ENCODE measurements at regions not wholly inside any gene's neighbourhood (a gene's known extent, or its start where the extent isn't known, plus 50 kb on each side); places are given as distances from the start of the nearest gene placed in this dataset.

DNA sequence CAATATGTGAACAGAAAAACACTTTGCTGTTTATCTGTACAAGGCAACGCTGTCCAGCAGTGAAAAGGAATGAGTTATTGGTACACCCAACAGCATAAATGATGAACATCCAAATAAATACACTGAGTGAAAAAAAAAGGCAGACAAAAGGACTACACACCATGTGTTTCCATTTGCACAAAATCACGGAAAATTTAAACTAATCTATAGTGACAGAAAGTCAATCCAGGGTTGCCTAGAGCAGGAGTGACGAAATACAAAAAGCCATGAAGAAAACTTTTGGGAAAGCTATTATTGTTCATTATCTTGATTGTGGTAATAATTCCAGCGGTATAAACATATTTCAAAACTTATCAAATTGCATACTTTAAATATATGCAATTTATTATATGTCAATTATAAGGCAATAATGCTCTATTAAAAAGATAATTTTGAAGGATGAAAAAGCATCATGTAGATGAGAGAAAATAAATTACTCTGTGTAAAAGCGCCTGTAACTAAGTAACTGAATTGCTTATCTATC lies 578.0 kb upstream of the TMEM132C start:
- no peak for DNase-seq

DNA sequence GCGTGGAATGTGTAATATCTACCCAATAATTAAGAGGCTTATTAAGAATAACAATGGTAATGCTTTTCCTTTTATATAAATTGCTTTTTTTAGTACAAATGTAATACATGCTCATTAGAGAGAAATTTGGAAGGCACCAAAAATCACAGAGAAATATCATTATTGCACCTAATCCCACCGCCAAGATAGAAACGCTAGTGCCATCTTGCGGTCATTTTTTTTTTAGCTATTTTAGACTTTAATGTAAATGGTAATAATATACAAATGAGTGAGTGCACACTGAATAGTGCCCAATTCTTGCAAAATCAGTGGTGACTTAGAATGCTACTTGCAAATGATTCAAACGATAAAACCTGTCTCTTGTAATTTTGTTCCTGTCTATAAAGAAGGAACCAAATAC lies 576.8 kb upstream of the TMEM132C start:
- no peak for DNase-seq

- DNase-seq, result no peak
Measured at GRCh38 chr12:127696963-127697362, 570.0 kb upstream of the TMEM132C start.

DNA sequence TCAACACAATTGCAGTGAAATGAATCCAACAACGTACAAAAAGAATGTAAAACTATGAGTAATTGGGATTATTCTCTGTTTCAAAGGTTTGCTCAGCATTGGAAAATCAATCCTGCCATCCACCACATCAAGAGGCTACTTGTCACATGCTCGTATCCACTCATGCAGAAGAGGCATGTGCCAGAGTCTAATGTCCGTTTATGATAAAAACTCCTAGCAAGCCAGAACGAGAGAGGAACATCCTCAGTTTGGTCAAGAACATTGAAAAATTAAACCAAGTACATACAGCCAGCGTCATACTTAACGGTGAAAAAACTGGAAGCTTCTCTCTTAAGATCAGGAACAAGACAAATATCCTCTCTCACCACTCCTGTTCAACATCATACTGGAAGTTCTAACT lies 563.9 kb upstream of the TMEM132C start:
- DNase-seq, result no peak

DNA sequence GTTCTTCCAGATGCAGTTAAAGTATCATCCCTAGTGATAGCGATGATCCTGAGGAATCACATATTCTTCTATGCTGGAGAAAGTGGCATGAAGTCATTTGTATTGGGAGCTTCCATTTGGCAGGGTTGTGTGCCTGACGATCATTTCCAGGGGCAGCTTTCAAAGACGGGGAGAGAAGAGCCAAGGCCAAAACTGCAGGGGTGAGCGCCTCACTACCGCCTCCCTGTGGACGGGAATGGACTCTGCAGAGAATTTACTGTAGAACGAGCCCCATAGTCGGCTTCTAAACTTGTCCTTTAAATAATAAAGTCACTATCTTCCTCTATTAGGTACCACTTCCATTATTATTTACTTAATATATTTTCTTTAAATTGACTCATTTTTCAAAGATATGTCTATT lies 555.9 kb upstream of the TMEM132C start:
- DNase-seq, result no peak

DNA sequence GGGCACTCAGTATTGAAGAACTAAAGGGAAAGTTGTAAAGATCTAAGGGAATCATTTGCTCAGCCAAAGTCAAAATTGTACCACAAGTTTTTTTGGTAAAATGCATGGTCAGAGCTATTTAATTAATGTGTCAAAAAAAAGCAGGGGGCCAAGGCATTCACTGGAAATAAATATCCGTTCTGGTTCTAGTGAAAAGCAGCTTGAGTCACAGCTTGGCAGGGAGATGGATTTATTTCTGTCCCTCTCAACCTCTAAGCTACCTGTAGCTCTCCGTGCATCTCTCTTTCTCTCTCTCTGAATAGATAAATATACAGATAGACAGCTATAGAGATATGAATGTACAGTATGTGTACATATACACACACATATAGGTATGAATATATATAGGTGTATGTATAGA lies 554.4 kb upstream of the TMEM132C start:
- DNase-seq, result no peak

GRCh38 chr12:127716166-127716565 lies 550.8 kb upstream of the TMEM132C start:
- DNase-seq, result no peak

- no peak for DNase-seq
Measured at GRCh38 chr12:127717278-127717677, 549.7 kb upstream of the TMEM132C start.

DNA sequence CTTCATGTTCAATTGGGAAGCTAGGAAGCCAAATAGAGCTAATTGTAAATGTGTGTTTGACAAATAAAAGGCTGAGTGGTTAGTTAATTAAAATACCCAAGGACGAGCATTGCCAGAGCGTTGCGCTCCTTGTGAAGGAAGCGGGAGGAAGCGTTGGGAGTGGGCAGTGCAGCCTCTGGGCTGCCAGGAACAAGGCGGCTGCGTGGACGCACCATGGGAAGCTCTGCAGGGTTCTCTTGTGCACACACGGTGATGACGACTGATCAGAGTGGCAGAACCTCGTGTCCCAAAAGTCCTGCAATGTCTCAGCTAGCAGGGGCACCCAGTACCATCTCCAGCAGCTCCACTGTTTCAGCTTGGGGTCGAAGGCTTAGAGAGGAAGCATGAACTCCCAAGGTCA lies 546.6 kb upstream of the TMEM132C start:
- DNase-seq, result no peak

GRCh38 chr12:127722611-127723010 lies 544.4 kb upstream of the TMEM132C start:
- DNase-seq, result no peak

GRCh38 chr12:127723251-127723650 lies 543.7 kb upstream of the TMEM132C start:
- DNase-seq, result no peak

DNA sequence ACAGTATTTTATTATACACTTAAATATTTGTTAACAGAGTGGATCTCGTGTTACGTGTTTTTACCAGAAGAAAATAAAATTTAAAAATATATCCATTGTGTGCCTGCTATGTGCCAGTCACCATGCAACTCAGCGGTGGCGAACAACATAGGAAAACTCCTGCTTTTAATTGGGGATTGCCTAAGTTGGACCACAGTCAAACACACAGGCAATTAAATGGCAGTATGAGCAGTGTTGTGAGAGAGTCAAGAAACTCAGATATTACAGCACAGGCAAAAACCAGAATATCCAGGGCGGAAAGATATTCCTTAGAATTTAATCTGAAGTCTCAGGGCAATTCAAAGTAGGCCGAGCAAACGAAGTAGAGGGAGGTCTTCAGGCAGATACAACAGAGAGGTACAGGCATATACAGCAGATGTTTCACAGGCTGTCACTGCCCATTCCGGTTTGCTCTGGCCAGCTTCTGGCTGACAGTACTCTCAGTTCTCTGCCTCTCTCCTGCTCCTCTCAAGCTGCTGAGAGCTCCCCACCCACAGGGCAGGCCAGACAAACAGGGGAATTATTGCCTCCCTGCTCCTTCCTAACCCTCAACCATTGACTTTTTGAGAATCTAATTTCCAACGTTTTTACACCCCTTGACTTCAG lies 540.2 kb upstream of the TMEM132C start:
- no peak for DNase-seq

- DNase-seq, result no peak
Measured at GRCh38 chr12:127728285-127728684, 538.7 kb upstream of the TMEM132C start.

DNA sequence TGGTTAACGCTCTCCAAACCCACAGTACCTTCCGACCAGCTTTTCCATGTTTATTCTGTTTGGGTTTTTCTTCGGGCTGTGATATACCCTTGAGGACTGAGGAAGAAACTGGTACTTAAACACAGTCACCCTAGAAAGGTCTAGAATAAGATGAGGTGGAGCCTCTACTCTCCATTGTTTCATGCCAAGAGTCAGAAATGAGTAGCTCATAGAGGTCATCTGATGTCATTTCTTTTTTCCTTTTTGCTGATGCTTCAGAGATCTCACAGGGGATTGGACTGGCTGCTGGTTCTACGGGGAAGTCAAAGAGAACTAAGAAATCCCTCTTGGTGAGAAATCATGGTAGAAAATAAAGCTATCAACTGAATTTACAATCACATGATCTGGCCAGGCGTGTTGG lies 538.2 kb upstream of the TMEM132C start:
- DNase-seq, result no peak

GRCh38 chr12:127729381-127729780 lies 537.6 kb upstream of the TMEM132C start:
- DNase-seq, result no peak

- DNase-seq, result no peak
Measured at GRCh38 chr12:127731657-127732056, 535.3 kb upstream of the TMEM132C start.

- DNase-seq, result no peak
Measured at GRCh38 chr12:127742231-127742630, 524.7 kb upstream of the TMEM132C start.

DNA sequence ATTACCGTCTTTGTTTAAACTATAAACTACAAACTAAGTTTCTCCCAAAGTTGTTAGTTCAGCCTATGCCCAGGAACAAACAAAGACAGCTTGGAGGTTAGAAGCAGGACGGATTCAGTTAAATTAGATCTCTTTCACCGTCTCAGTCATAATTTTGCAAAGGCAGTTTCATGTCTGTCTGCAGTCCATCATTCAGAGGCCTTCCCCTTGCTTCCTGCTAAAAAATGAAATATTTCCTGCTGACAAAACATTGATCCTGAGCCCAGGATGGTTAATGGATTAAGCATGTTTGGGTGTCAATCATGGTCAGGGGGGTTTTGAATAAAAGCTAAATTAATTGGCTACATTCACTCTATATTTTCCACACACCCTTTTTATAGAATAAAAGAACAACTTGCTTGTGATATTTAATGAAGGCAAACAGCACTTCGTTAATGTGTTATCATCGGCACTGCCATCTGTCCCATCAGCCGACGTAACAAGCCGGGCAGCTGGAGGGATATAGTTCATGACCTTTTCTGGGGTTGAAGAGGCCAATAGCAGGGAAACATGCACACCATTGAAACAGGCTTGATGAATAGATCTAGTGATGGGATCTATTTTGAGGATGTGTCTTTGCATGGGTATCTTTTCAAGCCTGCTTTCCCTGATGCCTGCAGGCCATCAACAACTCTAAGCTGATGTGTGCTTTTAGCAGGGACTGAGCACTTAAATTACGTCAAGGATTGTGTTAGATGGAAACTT lies 521.3 kb upstream of the TMEM132C start:
- no peak for DNase-seq

DNA sequence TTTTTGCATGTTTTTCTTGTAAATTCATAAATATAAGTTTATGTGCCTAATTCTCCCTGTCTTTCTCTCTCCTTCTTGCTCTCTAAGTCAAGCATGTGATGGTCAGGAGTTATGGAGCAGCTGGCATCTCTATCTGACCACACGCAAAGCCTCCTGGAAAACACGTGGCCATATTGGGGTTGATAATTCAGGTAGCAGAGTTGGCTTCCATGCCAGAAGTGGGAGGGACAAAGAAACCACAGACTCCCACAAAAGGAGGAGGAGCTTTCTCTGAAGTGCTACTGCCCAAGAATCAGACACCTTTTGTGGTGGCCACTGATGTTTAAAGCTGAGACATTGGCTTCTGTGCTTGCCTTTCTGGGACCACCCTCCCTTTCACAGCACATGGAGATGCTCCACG lies 517.6 kb upstream of the TMEM132C start:
- DNase-seq, result no peak

DNA sequence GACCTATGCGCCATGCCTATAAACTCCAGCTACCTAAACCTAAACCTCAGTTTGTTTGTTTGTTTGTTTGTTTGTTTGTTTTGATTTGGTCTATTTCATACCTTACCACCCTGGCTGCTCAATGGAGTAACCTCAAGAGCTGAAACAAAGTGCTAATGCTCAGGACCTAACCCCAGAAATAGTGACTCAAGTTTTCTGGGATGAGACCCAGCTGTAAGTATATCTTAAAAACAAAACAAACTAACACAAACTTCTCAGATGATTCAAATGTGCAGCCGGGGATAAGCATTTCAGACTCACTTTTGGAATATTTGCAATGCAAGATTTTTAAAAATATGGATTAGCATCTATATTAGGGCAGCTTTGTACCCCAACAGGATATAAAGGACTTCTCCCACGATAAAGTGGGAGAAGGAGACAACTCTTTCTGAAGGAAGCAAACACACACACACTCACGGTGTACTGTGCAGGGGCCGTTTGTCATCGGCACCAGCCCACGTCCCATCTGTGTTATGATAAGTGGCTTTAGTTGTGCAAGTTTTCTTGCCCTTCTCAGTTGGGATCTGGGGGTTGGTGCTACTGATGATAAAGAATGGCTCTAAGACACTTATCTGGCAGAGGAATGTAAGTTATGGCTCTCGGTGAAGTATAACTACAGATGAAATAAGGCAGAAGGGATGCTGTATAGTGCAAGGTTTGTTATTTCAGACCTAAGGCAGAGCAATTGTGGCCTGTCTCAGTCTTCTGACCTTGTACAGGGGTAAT lies 516.7 kb upstream of the TMEM132C start:
- no peak for DNase-seq

GRCh38 chr12:127752802-127753201 lies 514.2 kb upstream of the TMEM132C start:
- no peak for DNase-seq

DNA sequence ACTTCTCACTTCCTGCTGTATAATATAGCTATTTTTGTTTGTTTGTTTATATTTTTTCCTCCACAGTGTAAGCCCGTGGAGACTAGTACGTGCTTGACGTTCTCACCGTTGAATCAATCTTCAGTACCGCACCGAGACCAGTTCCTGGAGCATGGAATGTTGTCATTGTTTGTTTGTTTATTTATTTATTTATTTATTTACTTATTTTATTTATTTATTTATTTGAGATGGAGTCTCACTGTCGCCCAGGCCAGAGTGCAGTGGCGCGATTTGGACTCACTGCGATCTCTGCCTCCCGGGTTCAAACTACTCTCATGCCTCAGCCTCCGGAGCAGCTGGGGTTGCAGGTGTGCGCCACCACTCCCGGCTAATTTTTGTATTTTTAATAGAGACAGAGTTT lies 506.6 kb upstream of the TMEM132C start:
- no peak for DNase-seq

DNA sequence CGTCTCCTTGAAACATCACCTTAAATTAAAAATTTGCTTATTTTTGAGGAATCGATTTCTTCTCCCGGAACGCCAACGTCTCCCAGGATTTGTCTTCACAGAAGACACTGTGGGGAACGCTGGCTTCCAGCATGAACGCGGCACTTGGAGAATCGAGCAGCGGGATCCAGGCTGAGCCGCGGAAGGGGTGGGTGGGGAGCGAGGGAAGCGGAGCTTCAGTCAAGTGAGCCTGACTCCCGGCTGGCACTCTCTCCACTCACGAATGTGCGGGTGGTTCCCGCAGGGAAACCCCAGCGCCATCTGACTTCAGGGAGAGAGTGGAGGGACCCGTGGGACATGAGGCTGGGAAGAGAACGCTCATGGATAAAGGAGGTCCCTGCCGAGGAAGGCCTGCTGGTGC lies 506.0 kb upstream of the TMEM132C start:
- no peak for DNase-seq

GRCh38 chr12:127761880-127762279 lies 505.1 kb upstream of the TMEM132C start:
- no peak for DNase-seq

All from GOT3 (cell line).